ENCODE measurements at regions not wholly inside any gene's neighbourhood (a gene's known extent, or its start where the extent isn't known, plus 50 kb on each side); places are given as distances from the start of the nearest gene placed in this dataset.

GRCh38 chr13:27014406-27015359 lies 156.9 kb downstream of the USP12 start:
- Mint-ChIP-seq H3K27ac (no peak overlapping the region), H3K27me3 (ENCODE audit: low read depth) (no peaks in the 10 kb centered on the region; the same call in 1 of the 2 replicates), H3K36me3 (ENCODE audit: insufficient read depth in 1 of 3, low read depth in 3 of 3) (no peaks in the 10 kb centered on the region; a peak in 1 of 7 replicates), H3K9me3 (no peaks in the 10 kb centered on the region; a peak in 1 of 5 replicates), H3K4me3 (no peak overlapping the region), H3K4me1 (peaks cover 21% of the 10 kb centered on the region in 2 experiments)
- no peak overlapping the region for H4K5ac ChIP-seq (ENCODE audit: insufficient read length, low read depth, low read length)
- H4K8ac ChIP-seq (replicated peaks; ENCODE audit: insufficient read length, low read depth, low read length): no peak overlapping the region
- no peaks in the 10 kb centered on the region for H3K23me2 ChIP-seq (ENCODE audit: insufficient read length, low read depth, low read length, poor library complexity, severe bottlenecking)
- no peak overlapping the region for H3K9ac ChIP-seq (ENCODE audit: extremely low read depth, insufficient read length, low read length)
- H4K20me1 ChIP-seq (ENCODE audit: control insufficient read depth, insufficient read depth, insufficient read length): no peaks in the 10 kb centered on the region
- TF ChIP-seq CTCF (conservative IDR thresholded peaks at IDR 0.05): no peak
- H4K91ac ChIP-seq (ENCODE audit: insufficient read length, low read depth, low read length): no peak overlapping the region
- H3K14ac ChIP-seq (ENCODE audit: insufficient read depth, low read length): no peak overlapping the region
- no peak overlapping the region for H3T11ph ChIP-seq (ENCODE audit: low read length)
- WGBS (ENCODE audit: extremely low coverage, insufficient read length, low lambda C conversion rate): no CpG with 5 or more reads among the region's 32 CpGs
- H2AK5ac ChIP-seq (ENCODE audit: insufficient read length, low read length): no peak overlapping the region
- H3K79me1 ChIP-seq (ENCODE audit: insufficient read depth, low read depth, low read length, poor library complexity, severe bottlenecking): no peaks in the 10 kb centered on the region
- no peak overlapping the region for H3K23ac ChIP-seq (ENCODE audit: insufficient read length, low read depth, low read length)
- no peak overlapping the region for H2AFZ ChIP-seq (ENCODE audit: low read length)
- no peak overlapping the region for H3K18ac ChIP-seq (ENCODE audit: insufficient read length, low read depth, low read length)
- no peaks in the 10 kb centered on the region for H3K79me2 ChIP-seq (ENCODE audit: insufficient read depth, low read length)
- H3K56ac ChIP-seq (ENCODE audit: insufficient read length, low read depth, low read length): no peak overlapping the region
- no peaks in the 10 kb centered on the region for H3K27me3 ChIP-seq (ENCODE audit: insufficient read depth, low read length)
- no peak overlapping the region for H2BK20ac ChIP-seq (ENCODE audit: low read depth, low read length, poor library complexity, severe bottlenecking)
- H3K4me2 ChIP-seq (ENCODE audit: insufficient read depth, insufficient read length, low read length): no peak overlapping the region
- H2BK120ac ChIP-seq (ENCODE audit: low read depth, low read length, poor library complexity, severe bottlenecking): no peak overlapping the region
- H3K27ac ChIP-seq (ENCODE audit: insufficient read length, low read depth, low read length): no peak overlapping the region
- no peak overlapping the region for H2BK15ac ChIP-seq (ENCODE audit: low read depth, low read length)
- no peaks in the 10 kb centered on the region; the same call in 1 of the 2 replicates for H3K4me1 ChIP-seq (ENCODE audit: insufficient read depth, low read length)
- no peak overlapping the region for H2BK12ac ChIP-seq (ENCODE audit: insufficient read length, low read depth, low read length)
- no peak overlapping the region for H3K4ac ChIP-seq (ENCODE audit: low read depth, low read length)
- peak; percentile 26 for DNase-seq
- H2BK5ac ChIP-seq (ENCODE audit: insufficient read length, low read length): no peak overlapping the region
- no peaks in the 10 kb centered on the region for H3K9me3 ChIP-seq (ENCODE audit: control insufficient read depth, low read depth, low read length)
